ENCODE measurements at regions not wholly inside any gene's neighbourhood (a gene's known extent, or its start where the extent isn't known, plus 50 kb on each side); places are given as distances from the start of the nearest gene placed in this dataset.
"Not testable (repeated sequence)": the region's sequence is repeated elsewhere in the genome, so short reads cannot be mapped to it uniquely, and the experiment has no call there.

DNA sequence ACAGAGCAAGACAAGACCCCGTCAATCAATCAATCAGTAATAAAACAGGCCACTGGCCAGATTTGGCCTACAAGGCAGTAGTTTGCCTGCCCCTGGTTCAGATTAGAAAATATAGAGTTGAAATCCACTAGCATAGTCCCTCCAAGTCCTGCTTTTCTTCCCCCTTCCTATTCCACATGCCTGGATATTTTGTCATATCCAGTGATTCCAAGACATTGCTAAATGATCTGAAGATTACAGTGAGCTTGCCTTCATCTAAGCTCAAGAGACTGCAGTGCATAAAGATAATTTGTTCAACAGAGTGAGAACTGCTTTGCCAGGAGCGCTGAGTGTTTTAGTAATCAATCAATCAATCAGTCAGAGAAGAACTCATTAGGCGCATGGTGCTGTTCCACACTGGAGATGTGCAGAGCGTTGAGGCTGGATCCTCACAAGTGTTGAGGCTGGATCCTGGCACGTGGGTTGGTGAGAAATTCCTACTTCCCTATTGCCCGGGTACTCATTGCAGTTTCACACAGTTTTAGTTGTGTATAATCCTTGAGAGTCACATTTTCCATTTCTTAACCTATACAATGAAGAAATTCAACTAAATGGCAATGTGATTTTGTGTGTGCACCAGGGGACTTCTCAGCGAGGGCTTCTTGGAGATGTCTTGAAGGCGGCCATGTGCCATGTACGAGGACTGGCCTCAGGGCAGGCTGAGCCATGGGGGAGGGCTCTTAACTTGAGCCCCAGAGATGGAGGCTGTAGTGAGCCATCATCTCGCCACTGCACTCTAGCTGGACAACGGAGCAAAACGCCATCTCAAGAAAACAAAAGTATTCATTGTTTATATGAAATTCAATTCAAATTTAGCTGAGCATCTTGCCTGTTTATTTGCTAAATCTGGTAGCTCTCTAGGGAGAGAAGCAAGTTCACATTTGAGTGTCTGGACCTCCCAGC, 76.3 kb downstream of the TOMM20 start:
- TF ChIP-seq, protein P1, sequence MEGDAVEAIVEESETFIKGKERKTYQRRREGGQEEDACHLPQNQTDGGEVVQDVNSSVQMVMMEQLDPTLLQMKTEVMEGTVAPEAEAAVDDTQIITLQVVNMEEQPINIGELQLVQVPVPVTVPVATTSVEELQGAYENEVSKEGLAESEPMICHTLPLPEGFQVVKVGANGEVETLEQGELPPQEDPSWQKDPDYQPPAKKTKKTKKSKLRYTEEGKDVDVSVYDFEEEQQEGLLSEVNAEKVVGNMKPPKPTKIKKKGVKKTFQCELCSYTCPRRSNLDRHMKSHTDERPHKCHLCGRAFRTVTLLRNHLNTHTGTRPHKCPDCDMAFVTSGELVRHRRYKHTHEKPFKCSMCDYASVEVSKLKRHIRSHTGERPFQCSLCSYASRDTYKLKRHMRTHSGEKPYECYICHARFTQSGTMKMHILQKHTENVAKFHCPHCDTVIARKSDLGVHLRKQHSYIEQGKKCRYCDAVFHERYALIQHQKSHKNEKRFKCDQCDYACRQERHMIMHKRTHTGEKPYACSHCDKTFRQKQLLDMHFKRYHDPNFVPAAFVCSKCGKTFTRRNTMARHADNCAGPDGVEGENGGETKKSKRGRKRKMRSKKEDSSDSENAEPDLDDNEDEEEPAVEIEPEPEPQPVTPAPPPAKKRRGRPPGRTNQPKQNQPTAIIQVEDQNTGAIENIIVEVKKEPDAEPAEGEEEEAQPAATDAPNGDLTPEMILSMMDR (conservative IDR thresholded peaks at IDR 0.05; ENCODE audit: low read depth, low read length): no peak
- no peak overlapping the region for H3K4me3 ChIP-seq (ENCODE audit: low read depth, low read length)
- DNase-seq (ENCODE audit: low read depth): no peak

DNA sequence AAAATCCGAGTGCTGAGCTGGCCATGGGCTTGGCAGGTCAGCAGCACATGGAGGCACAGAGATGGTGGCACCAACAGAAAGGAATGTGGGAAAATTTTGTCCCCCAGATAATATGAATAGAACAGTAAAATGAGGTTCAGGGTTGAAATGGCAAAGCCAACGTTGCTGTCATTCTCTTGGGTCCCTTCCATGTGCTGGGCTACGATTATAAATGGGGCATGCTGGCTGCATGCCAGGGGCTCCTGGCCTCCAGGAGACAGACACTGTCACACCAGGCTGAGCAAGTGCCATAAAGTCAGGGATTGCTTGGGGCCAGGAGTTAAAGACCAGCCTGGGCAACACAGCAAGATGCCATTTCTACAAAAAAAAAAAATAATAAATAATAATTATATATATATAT, 77.1 kb downstream of the TOMM20 start:
- TF ChIP-seq, protein P1 (conservative IDR thresholded peaks at IDR 0.05; ENCODE audit: low read depth, low read length): no peak
- no peak overlapping the region for H3K4me3 ChIP-seq (ENCODE audit: low read depth, low read length)
- DNase-seq (ENCODE audit: low read depth): no peak

DNA sequence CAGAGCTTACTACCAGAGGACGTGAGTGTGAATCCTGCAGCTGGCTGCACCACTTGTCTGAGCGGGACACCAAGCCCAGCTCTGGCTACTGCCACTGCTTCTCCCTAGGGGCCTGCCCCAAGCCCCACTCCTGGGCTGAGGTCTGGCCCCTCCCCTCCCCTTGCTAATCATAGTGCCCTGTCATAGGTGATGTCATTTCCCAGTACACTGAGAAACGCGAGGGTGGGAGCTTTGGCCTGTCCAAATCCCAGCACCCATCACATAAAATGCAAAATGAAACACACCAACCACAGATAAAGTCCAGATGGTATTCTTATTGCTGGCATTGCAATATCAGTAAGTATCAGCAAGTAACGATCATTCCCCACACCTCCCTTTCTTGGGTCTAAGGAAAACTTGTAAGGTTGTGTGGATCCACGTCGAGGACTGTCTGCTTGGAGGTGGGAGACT, 77.7 kb downstream of the TOMM20 start:
- DNase-seq (ENCODE audit: low read depth): no peak
- H3K4me3 ChIP-seq (ENCODE audit: low read depth, low read length): no peak overlapping the region

DNA sequence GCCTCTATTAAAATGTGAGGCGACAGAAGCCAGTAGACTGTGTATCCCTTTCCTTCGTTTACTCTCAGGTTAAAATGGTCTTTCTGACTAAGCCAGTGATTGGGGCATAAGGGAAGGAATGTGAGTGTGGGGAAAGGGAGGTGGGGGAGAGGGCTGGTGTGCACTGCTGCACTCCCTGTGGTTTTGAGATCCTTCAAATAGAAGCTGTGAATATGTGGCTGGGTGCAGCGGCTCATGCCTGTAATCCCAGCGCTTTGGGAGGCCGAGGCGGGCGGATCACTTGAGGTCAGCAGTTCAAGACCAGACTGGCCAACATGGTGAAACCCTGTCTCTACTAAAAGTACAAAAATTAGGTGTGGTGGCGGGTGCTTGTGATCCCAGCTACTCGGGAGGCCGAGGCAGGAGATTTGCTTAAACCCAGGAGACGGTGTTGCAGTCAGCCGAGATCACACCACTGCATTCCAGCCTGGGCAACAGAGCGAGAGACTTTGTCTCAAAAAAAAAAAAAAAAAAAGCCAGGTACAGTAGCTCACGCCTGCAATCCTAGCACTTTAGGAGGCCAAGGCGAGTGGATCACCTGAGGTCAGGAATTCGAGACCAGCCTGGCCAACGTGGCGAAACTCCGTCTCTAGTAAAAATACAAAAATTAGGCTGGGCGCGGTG, 78.8 kb downstream of the TOMM20 start:
- not testable (repeated sequence) for DNase-seq (ENCODE audit: low read depth); H3K4me3 ChIP-seq (ENCODE audit: low read depth, low read length)

More for the DNA sequence above, 77.7 kb downstream of the TOMM20 start:
- TF ChIP-seq, protein P1 (conservative IDR thresholded peaks at IDR 0.05; ENCODE audit: low read depth, low read length): no peak

DNA sequence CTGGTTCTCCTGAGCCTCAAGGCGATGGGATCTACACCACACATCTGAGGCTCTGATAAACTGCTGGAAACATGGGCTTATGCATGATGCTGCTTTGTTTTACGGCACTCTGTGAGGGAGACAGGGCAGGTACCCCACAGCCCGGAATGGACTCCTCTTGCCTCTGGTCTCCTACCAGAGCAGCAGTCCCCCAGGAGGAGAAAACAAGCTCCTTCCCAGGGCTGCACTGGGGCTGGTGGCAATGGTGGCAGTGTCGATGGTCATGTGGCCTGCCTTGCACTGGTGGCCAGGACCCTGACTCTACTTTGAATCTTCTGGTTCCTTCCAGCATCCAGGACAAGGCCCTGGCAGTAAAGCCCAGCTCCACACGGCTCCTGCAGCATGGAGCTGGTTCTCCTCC, 79.4 kb downstream of the TOMM20 start:
- H3K4me3 ChIP-seq (ENCODE audit: low read depth, low read length): no peak overlapping the region
- TF ChIP-seq, protein P1 (conservative IDR thresholded peaks at IDR 0.05; ENCODE audit: low read depth, low read length): no peak
- no peak for DNase-seq (ENCODE audit: low read depth)

DNA sequence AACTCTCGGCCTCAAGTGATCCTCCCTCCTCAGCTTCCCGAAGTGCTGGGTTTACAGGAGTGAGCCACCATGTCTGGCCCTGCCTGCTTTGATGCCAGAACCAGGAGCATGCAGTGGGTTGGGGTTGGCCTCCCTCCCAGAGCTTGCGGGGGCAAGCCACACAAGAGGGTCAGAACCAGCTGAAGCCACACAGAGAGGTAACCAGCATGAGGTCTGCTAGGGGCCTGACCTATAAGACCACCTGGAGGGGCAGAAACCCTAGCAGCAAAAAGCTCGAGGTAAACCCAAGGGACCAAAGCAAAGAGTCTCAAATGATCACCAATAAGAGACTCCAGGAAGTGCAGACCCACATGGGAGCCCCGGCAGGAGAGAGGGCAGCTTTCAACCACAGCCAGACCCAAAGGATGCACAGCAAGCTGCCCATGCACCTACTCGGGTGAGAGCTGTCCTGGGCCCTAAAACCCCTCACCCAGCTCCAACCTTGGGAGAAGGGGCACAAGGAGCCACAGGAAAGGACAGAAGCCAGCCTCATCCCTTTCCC, 81.2 kb downstream of the TOMM20 start:
- no peak for DNase-seq (ENCODE audit: low read depth)
- no peak overlapping the region for H3K4me3 ChIP-seq (ENCODE audit: low read depth, low read length)
- TF ChIP-seq, protein P1 (conservative IDR thresholded peaks at IDR 0.05; ENCODE audit: low read depth, low read length): no peak

DNA sequence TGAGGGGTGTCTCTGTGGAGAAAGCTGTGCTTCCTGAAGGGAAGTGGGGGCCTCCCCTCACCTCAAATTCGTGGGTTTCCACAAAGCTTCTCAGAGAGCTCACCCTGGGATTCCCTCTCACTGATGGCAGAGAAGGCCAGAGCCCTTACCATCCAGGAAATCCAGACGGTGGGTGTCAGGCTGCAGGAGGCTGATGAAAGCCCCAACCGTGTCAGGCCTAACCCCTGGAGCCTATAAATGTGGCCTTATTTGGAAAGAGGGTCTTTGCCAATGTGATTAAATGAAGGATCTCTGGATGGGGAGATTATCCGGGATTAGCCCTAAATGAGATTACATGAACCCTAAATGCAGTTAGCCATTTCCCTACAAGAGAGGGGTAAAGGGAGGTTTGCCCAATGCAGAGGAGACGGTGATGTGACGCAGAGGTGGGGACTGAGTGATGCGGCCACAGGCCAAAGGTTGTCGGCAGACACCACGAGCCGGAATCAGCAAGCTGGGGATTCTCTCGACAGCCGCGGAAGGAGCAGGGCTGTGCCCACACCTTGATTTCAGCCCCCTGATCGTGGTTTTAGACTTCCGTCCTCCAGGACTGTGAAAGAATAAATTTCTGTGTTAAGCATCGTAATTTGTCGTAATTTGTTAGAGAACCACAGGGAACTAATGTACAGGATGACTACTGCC, 82.6 kb downstream of the TOMM20 start:
- TF ChIP-seq, protein P1 (conservative IDR thresholded peaks at IDR 0.05; ENCODE audit: low read depth, low read length): no peak
- DNase-seq (ENCODE audit: low read depth): no peak
- H3K4me3 ChIP-seq (ENCODE audit: low read depth, low read length): no peak overlapping the region

Data from epithelial cell of proximal tubule (primary cell).